ENCODE measurements at regions not wholly inside any gene's neighbourhood (a gene's known extent, or its start where the extent isn't known, plus 50 kb on each side); places are given as distances from the start of the nearest gene placed in this dataset.

GRCh38 chr10:6347391-6347951, 144.7 kb downstream of the PFKFB3 start:
- Histone ChIP-seq H3K18ac (ENCODE audit: low read depth in 1 of 2, low read length in 2 of 2) (no peak overlapping the region), H3K36me3 (ENCODE audit: control insufficient read depth in 1 of 2, insufficient read depth in 2 of 2, low read depth in 1 of 2, low read length in 2 of 2) (no peaks in the 10 kb centered on the region), H2BK12ac (ENCODE audit: low read length in 2 of 2) (no peak overlapping the region), H3K9ac (ENCODE audit: low read length) (no peak overlapping the region), H2AK5ac (ENCODE audit: low read length, severe bottlenecking) (no peak overlapping the region), H4K8ac (ENCODE audit: low read length) (no peak overlapping the region), H3K4me3 (ENCODE audit: insufficient read depth in 1 of 2, low read depth in 1 of 2, low read length in 2 of 2) (no peak overlapping the region), H2BK15ac (ENCODE audit: low read depth, poor library complexity, severe bottlenecking) (no peak overlapping the region), H3K4me1 (ENCODE audit: control insufficient read depth, insufficient read depth, low read depth, low read length) (peaks cover 4% of the 10 kb centered on the region), H3K79me1 (replicated peaks; ENCODE audit: low read length, poor library complexity, severe bottlenecking) (no peaks in the 10 kb centered on the region), H3K27ac (ENCODE audit: low read length, poor library complexity, severe bottlenecking) (no peak overlapping the region), H3K27me3 (ENCODE audit: control insufficient read depth in 1 of 2, insufficient read depth in 1 of 2, low read length in 2 of 2) (peaks cover 0 to 5% of the 10 kb centered on the region in 2 experiments), H3K4ac (ENCODE audit: low read depth in 1 of 2, low read length in 2 of 2) (no peak overlapping the region), H3K14ac (ENCODE audit: low read length in 2 of 2) (no peak overlapping the region), H2BK5ac (ENCODE audit: low read depth, low read length, poor library complexity, severe bottlenecking) (no peak overlapping the region), H3K23ac (ENCODE audit: low read length in 2 of 2) (no peak overlapping the region), H2AFZ (ENCODE audit: low read depth, low read length) (no peak overlapping the region), H3K9me3 (ENCODE audit: control insufficient read depth, low read length) (no peaks in the 10 kb centered on the region), H2BK120ac (ENCODE audit: low read depth, low read length) (no peak overlapping the region), H3K4me2 (ENCODE audit: low read length, poor library complexity, severe bottlenecking) (no peak overlapping the region), H4K91ac (ENCODE audit: low read length) (no peak overlapping the region)
- 82% methylated on average over 10 of the region's 13 CpGs for WGBS
- no peak for DNase-seq

DNA sequence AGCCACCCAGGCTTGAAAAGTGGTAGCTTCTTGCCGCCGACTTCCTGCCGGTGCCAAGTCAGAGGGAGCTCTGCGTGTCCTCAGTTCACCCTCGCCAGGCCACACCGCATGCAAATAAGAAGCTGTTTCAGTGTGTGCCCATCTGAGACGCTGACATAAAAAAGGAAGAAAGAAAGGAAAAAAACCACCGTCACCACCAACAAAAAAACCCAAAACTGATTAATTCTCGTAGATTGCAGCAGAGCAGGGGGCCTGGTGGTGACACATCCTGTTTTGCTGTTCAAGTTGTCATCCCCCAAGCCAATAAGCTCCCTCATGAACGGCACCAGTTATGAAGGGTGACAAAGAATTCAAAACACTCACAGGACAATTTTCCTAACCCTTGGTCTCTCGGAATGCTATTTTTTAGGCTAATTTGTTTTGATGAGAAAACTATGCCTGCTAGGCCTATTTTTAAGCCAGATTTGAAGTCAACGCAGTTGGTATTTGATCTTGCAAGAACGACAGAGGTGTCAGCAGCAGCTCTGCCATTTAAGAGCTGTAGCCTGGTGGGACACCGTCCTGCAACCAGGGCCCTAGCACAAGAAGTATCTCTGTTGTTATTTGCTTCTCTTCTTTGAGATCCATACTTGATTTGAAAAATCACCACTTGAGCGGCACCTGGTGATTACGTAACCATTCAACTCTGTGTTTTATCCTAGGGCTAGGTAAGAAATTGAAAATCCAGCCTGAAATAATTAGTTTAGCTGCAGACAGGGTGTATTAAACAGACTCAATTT, 145.6 kb downstream of the PFKFB3 start:
- H3K23ac ChIP-seq (ENCODE audit: low read length in 2 of 2), result no peak overlapping the region
- H3K14ac ChIP-seq (ENCODE audit: low read length in 2 of 2), result no peak overlapping the region
- peaks cover 3% of the 10 kb centered on the region for H3K4me1 ChIP-seq (ENCODE audit: control insufficient read depth, insufficient read depth, low read depth, low read length)
- no peaks in the 10 kb centered on the region for H3K79me1 ChIP-seq (replicated peaks; ENCODE audit: low read length, poor library complexity, severe bottlenecking)
- no peak overlapping the region for H4K8ac ChIP-seq (ENCODE audit: low read length)
- H4K91ac ChIP-seq (ENCODE audit: low read length), result no peak overlapping the region
- H3K4me2 ChIP-seq (ENCODE audit: low read length, poor library complexity, severe bottlenecking), result no peak overlapping the region
- no peak overlapping the region for H3K27ac ChIP-seq (ENCODE audit: low read length, poor library complexity, severe bottlenecking)
- H3K36me3 ChIP-seq (ENCODE audit: control insufficient read depth in 1 of 2, insufficient read depth in 2 of 2, low read depth in 1 of 2, low read length in 2 of 2), result no peaks in the 10 kb centered on the region
- DNase-seq, result no peak
- no peak overlapping the region for H2BK12ac ChIP-seq (ENCODE audit: low read length in 2 of 2)
- H3K9ac ChIP-seq (ENCODE audit: low read length), result no peak overlapping the region
- 80% methylated on average over 15 of the region's 16 CpGs for WGBS
- no peak overlapping the region for H3K4ac ChIP-seq (ENCODE audit: low read depth in 1 of 2, low read length in 2 of 2)
- no peak overlapping the region for H2AFZ ChIP-seq (ENCODE audit: low read depth, low read length)
- peaks cover 0 to 5% of the 10 kb centered on the region in 2 experiments for H3K27me3 ChIP-seq (ENCODE audit: control insufficient read depth in 1 of 2, insufficient read depth in 1 of 2, low read length in 2 of 2)
- H3K4me3 ChIP-seq (ENCODE audit: insufficient read depth in 1 of 2, low read depth in 1 of 2, low read length in 2 of 2), result no peak overlapping the region
- H2AK5ac ChIP-seq (ENCODE audit: low read length, severe bottlenecking), result no peak overlapping the region
- H2BK120ac ChIP-seq (ENCODE audit: low read depth, low read length), result no peak overlapping the region
- no peaks in the 10 kb centered on the region for H3K9me3 ChIP-seq (ENCODE audit: control insufficient read depth, low read length)
- no peak overlapping the region for H2BK5ac ChIP-seq (ENCODE audit: low read depth, low read length, poor library complexity, severe bottlenecking)
- H3K18ac ChIP-seq (ENCODE audit: low read depth in 1 of 2, low read length in 2 of 2), result no peak overlapping the region
- H2BK15ac ChIP-seq (ENCODE audit: low read depth, poor library complexity, severe bottlenecking), result no peak overlapping the region

- Histone ChIP-seq H3K18ac (ENCODE audit: low read depth in 1 of 2, low read length in 2 of 2) (no peak overlapping the region), H2BK5ac (ENCODE audit: low read depth, low read length, poor library complexity, severe bottlenecking) (no peak overlapping the region), H3K9ac (ENCODE audit: low read length) (no peak overlapping the region), H4K8ac (ENCODE audit: low read length) (no peak overlapping the region), H3K4me3 (ENCODE audit: insufficient read depth in 1 of 2, low read depth in 1 of 2, low read length in 2 of 2) (no peak overlapping the region), H2BK12ac (ENCODE audit: low read length in 2 of 2) (no peak overlapping the region), H2AK5ac (ENCODE audit: low read length, severe bottlenecking) (no peak overlapping the region), H3K79me1 (replicated peaks; ENCODE audit: low read length, poor library complexity, severe bottlenecking) (no peaks in the 10 kb centered on the region), H2BK120ac (ENCODE audit: low read depth, low read length) (no peak overlapping the region), H2BK15ac (ENCODE audit: low read depth, poor library complexity, severe bottlenecking) (no peak overlapping the region), H3K14ac (ENCODE audit: low read length in 2 of 2) (no peak overlapping the region), H3K27ac (ENCODE audit: low read length, poor library complexity, severe bottlenecking) (no peak overlapping the region), H3K4ac (ENCODE audit: low read depth in 1 of 2, low read length in 2 of 2) (no peak overlapping the region), H3K27me3 (ENCODE audit: control insufficient read depth in 1 of 2, insufficient read depth in 1 of 2, low read length in 2 of 2) (no peaks in the 10 kb centered on the region), H2AFZ (ENCODE audit: low read depth, low read length) (no peak overlapping the region), H3K4me2 (ENCODE audit: low read length, poor library complexity, severe bottlenecking) (no peak overlapping the region), H3K4me1 (ENCODE audit: control insufficient read depth, insufficient read depth, low read depth, low read length) (peaks cover 5% of the 10 kb centered on the region), H4K91ac (ENCODE audit: low read length) (no peak overlapping the region), H3K23ac (ENCODE audit: low read length in 2 of 2) (peak overlapping the region in 1 of 2 experiments; percentile 48), H3K9me3 (ENCODE audit: control insufficient read depth, low read length) (peaks cover 3% of the 10 kb centered on the region), H3K36me3 (ENCODE audit: control insufficient read depth in 1 of 2, insufficient read depth in 2 of 2, low read depth in 1 of 2, low read length in 2 of 2) (no peaks in the 10 kb centered on the region)
- whole genome bisulfite sequencing, result 89% methylated on average over 8 of the region's 8 CpGs
- DNase-seq, result no peak
Measured at GRCh38 chr10:6349846-6350535, 147.3 kb downstream of the PFKFB3 start.

- Histone ChIP-seq H4K8ac (ENCODE audit: low read length) (no peak overlapping the region), H2BK5ac (ENCODE audit: low read depth, low read length, poor library complexity, severe bottlenecking) (no peak overlapping the region), H3K4ac (ENCODE audit: low read depth in 1 of 2, low read length in 2 of 2) (no peak overlapping the region), H2AFZ (ENCODE audit: low read depth, low read length) (no peak overlapping the region), H3K14ac (ENCODE audit: low read length in 2 of 2) (no peak overlapping the region), H3K36me3 (ENCODE audit: control insufficient read depth in 1 of 2, insufficient read depth in 2 of 2, low read depth in 1 of 2, low read length in 2 of 2) (no peaks in the 10 kb centered on the region), H2AK5ac (ENCODE audit: low read length, severe bottlenecking) (no peak overlapping the region), H3K79me1 (replicated peaks; ENCODE audit: low read length, poor library complexity, severe bottlenecking) (no peaks in the 10 kb centered on the region), H3K18ac (ENCODE audit: low read depth in 1 of 2, low read length in 2 of 2) (no peak overlapping the region), H2BK15ac (ENCODE audit: low read depth, poor library complexity, severe bottlenecking) (no peak overlapping the region), H3K4me3 (ENCODE audit: insufficient read depth in 1 of 2, low read depth in 1 of 2, low read length in 2 of 2) (no peak overlapping the region), H3K27me3 (ENCODE audit: control insufficient read depth in 1 of 2, insufficient read depth in 1 of 2, low read length in 2 of 2) (no peaks in the 10 kb centered on the region), H3K23ac (ENCODE audit: low read length in 2 of 2) (no peak overlapping the region), H3K27ac (ENCODE audit: low read length, poor library complexity, severe bottlenecking) (no peak overlapping the region), H3K4me1 (ENCODE audit: control insufficient read depth, insufficient read depth, low read depth, low read length) (peaks cover 5% of the 10 kb centered on the region), H4K91ac (ENCODE audit: low read length) (no peak overlapping the region), H3K9me3 (ENCODE audit: control insufficient read depth, low read length) (peaks cover 9% of the 10 kb centered on the region), H2BK120ac (ENCODE audit: low read depth, low read length) (no peak overlapping the region), H3K4me2 (ENCODE audit: low read length, poor library complexity, severe bottlenecking) (no peak overlapping the region), H2BK12ac (ENCODE audit: low read length in 2 of 2) (no peak overlapping the region), H3K9ac (ENCODE audit: low read length) (no peak overlapping the region)
- WGBS, result 97% methylated on average over 3 of the region's 3 CpGs
- DNase-seq, result no peak
Measured at GRCh38 chr10:6350609-6351008, 147.9 kb downstream of the PFKFB3 start.
